Activated CD4-positive, alpha-beta T cell treated with anti-CD3 and anti-CD28 coated beads for 36 hours (primary cell): ENCODE measurements at regions not wholly inside any gene's neighbourhood (a gene's known extent, or its start where the extent isn't known, plus 50 kb on each side); places are given as distances from the start of the nearest gene placed in this dataset.

Experiments used
- ATAC-seq: fragments of 200-7000 bp; cut with Tn5 transposase; one replicate; pipeline ENCODE4 v1.10.0; 2021; ENCODE audit warnings: mild to moderate bottlenecking, moderate library complexity
- CTCF ChIA-PET: fragments of 350-600 bp; sonication (Branson Sonifier 250); formaldehyde crosslinking; loops from one replicate; lab custom pipeline; 2021; ENCODE audit warnings: antibody characterized with exemption; lab: Charles Lee
- POLR2A ChIA-PET: fragments of 350-600 bp; sonication (Branson Sonifier 250); formaldehyde crosslinking; loops from one replicate; lab custom pipeline; 2021; ENCODE audit warnings: antibody characterized with exemption, inconsistent platforms; lab: Charles Lee
- DNase-seq: peaks from one replicate; pipeline ENCODE4 v3.0.0-alpha.2; 2020
- H3K27ac Mint-ChIP-seq: one replicate; pipeline ENCODE4 v1.8.0; 2021; ENCODE audit warnings: mixed read lengths
- H3K27me3 Mint-ChIP-seq: one replicate; pipeline ENCODE4 v1.8.0; 2021; ENCODE audit warnings: mixed read lengths
- H3K36me3 Mint-ChIP-seq: one replicate; pipeline ENCODE4 v1.8.0; 2021; ENCODE audit warnings: low read depth, mixed read lengths
- H3K4me1 Mint-ChIP-seq: one replicate; pipeline ENCODE4 v1.8.0; 2021; ENCODE audit warnings: mixed read lengths
- H3K4me3 Mint-ChIP-seq: one replicate; pipeline ENCODE4 v1.8.0; 2021; ENCODE audit warnings: mild to moderate bottlenecking, moderate library complexity, mixed read lengths
- H3K9me3 Mint-ChIP-seq: one replicate; pipeline ENCODE4 v1.8.0; 2021; ENCODE audit warnings: low read depth, mixed read lengths
- intact Hi-C, 2 experiments: fragments of 100-400 bp; cut with DNase I in 1 of 2; cut with micrococcal nuclease in 1 of 2; formaldehyde crosslinking; loops; one replicate each; pipeline versions ENCODE4 v1.14.2 to v1.15.1; 2022 to 2024; cut with DNase I, micrococcal nuclease

DNA sequence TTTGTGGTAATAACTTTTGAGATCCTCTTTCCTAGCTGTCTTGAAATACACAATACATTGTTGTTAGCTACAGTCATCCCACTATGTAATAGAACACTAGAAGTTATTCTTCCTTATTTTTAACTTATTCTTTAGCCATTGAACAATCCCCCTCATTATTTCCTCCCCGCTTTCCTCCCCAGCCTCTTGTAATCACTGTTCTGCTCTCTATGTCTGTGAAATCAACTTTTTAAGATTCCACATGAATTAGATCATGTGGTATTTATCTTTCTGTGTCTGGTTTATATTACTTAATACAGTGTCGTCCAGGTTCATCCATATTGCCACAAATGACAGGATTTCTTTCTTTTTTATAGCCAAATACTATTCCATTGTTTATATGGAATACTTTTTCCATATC is 72.9 kb downstream of the SLC10A2 start:
- POLR2A ChIA-PET: no interaction called here
- CTCF ChIA-PET: no interaction called here
- Mint-ChIP-seq H3K27me3 (peaks cover 4% of the 10 kb centered on the region), H3K4me1 (no peaks in the 10 kb centered on the region), H3K27ac (no peak overlapping the region), H3K36me3 (no peaks in the 10 kb centered on the region), H3K4me3 (no peak overlapping the region), H3K9me3 (peaks cover 4% of the 10 kb centered on the region)
- DNase-seq: no peak
- intact Hi-C loops: no loop called here
- ATAC-seq: no peak

DNA sequence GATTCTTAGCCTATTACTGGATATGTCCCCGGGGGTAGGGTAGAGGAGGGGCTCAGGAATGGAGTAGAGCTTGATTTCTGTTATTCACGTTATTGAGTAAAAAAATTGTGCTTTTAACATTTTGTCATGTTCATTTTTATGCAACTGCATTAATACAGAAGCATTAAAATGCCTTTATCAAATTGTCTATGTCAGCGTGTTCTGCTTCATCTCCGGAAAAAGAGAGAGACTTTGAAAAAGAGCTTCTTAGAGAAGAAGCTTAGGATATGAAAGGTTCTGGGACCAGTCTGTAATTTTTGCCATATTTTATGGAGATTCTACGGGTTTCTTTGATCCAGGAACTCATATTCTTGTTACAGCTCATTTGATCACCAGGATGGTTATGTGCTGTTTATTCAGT is 82.0 kb downstream of the SLC10A2 start:
- Mint-ChIP-seq H3K9me3 (peaks cover 17% of the 10 kb centered on the region), H3K4me3 (no peak overlapping the region), H3K36me3 (no peaks in the 10 kb centered on the region), H3K27ac (no peak overlapping the region), H3K4me1 (no peaks in the 10 kb centered on the region), H3K27me3 (peaks cover 3% of the 10 kb centered on the region)
- intact Hi-C loops: no loop called here
- CTCF ChIA-PET: no interaction called here
- no peak for ATAC-seq
- DNase-seq: no peak
- POLR2A ChIA-PET: no interaction called here

GRCh38 chr13:102983496-102983895 is 82.7 kb downstream of the SLC10A2 start:
- peaks cover 14% of the 10 kb centered on the region for H3K9me3 Mint-ChIP-seq
- POLR2A ChIA-PET: no interaction called here
- no peaks in the 10 kb centered on the region for H3K36me3 Mint-ChIP-seq
- DNase-seq (no peak), ATAC-seq (no peak)
- no peaks in the 10 kb centered on the region for H3K4me1 Mint-ChIP-seq
- H3K27ac Mint-ChIP-seq: no peak overlapping the region
- intact Hi-C loops: no loop called here
- CTCF ChIA-PET: no interaction called here
- no peak overlapping the region for H3K4me3 Mint-ChIP-seq
- peaks cover 3% of the 10 kb centered on the region for H3K27me3 Mint-ChIP-seq

DNA sequence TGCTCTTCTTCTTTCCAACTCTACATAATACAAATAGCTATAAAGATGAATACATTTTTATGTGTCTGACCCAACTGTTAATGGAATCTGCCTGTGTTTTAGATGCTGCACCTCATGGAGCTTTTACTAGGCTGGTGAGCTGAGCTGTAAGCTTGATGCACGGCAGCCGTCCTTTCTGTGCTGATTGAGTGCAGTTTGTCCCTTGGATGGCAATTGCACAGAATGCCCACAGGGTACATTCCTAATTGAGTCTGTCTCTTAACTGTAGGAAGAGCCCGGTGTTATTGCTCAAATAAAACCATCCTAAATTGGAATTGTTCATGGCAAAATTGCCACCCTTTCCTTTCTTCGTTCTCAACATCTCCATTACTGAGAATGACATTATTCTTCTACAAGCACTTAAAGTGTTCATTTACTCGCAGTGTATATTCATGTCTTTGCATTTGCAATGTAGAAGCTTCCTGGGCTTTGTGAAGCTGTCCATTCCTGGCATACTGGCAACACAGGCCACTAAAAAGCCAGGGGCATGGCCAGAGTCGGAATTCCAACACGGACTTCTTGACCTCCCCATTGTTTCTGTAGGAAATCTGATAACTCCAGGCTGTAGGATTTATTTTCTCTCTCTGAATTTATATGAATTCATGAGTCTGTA is 85.8 kb downstream of the SLC10A2 start:
- intact Hi-C loops: no loop called here
- H3K4me1 Mint-ChIP-seq: no peaks in the 10 kb centered on the region
- no peaks in the 10 kb centered on the region for H3K36me3 Mint-ChIP-seq
- CTCF ChIA-PET: interaction anchor here (0.6 kb wide), 1 partner anchor 1955 kb away, joined by 4 read pairs; no protein-coding TSS in a partner anchor
- H3K4me3 Mint-ChIP-seq: no peak overlapping the region
- POLR2A ChIA-PET: interaction anchor here (0.6 kb wide), 1 partner anchor 10 kb away, joined by 3 read pairs; no protein-coding TSS in a partner anchor
- peaks cover 6% of the 10 kb centered on the region for H3K27me3 Mint-ChIP-seq
- no peak overlapping the region for H3K27ac Mint-ChIP-seq
- ATAC-seq: no peak
- no peak for DNase-seq
- no peaks in the 10 kb centered on the region for H3K9me3 Mint-ChIP-seq

DNA sequence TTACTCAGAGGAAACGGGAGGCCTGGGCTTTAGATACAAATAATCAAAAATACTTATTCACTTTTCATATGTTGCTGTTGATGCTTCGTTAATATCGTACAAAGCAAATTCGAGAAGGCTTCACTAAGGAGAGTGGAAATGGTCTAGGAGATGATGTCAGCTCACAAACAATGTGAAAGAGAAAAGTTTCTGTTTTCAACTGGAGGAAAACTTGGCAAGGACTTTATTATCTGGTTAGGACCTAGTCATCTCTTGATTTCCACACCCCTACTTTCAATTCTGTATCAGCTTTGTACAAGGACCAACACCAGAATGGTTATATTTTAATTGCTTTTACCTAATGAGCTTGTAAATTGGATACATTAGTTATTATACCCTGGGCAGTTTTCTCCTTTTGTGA is 88.0 kb downstream of the SLC10A2 start:
- POLR2A ChIA-PET: no interaction called here
- H3K27ac Mint-ChIP-seq: no peak overlapping the region

DNA sequence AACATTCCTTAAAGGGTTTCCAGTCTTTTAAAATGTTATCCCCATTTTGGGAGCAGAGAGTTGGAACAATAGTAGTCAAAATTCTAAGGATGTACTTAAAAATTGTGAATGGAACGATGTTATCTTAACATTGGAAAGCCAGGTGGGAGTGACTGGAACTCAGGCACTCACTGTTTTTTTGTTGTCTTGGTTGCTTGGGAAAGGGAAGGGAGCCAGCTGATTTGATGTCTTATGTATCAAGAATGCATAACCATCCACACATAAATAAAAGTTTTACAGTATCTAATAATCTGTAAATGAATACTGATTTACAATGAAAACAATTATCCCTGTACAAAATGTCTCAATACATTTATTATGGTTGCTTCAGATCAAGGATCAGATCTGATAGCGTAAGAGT is 88.7 kb downstream of the SLC10A2 start:
- Mint-ChIP-seq H3K36me3 (no peaks in the 10 kb centered on the region), H3K9me3 (no peaks in the 10 kb centered on the region), H3K4me3 (no peak overlapping the region), H3K27ac (no peak overlapping the region), H3K4me1 (no peaks in the 10 kb centered on the region), H3K27me3 (peaks cover 9% of the 10 kb centered on the region)
- ATAC-seq (no peak), DNase-seq (no peak)
- CTCF ChIA-PET: no interaction called here
- intact Hi-C loops: no loop called here
- POLR2A ChIA-PET: no interaction called here

More for the DNA sequence above, 88.0 kb downstream of the SLC10A2 start:
- no peaks in the 10 kb centered on the region for H3K9me3 Mint-ChIP-seq
- H3K27me3 Mint-ChIP-seq: peaks cover 9% of the 10 kb centered on the region
- intact Hi-C loops: no loop called here
- H3K4me3 Mint-ChIP-seq: no peak overlapping the region
- ATAC-seq (no peak), DNase-seq (no peak)
- H3K36me3 Mint-ChIP-seq: no peaks in the 10 kb centered on the region
- no peaks in the 10 kb centered on the region for H3K4me1 Mint-ChIP-seq
- CTCF ChIA-PET: no interaction called here

DNA sequence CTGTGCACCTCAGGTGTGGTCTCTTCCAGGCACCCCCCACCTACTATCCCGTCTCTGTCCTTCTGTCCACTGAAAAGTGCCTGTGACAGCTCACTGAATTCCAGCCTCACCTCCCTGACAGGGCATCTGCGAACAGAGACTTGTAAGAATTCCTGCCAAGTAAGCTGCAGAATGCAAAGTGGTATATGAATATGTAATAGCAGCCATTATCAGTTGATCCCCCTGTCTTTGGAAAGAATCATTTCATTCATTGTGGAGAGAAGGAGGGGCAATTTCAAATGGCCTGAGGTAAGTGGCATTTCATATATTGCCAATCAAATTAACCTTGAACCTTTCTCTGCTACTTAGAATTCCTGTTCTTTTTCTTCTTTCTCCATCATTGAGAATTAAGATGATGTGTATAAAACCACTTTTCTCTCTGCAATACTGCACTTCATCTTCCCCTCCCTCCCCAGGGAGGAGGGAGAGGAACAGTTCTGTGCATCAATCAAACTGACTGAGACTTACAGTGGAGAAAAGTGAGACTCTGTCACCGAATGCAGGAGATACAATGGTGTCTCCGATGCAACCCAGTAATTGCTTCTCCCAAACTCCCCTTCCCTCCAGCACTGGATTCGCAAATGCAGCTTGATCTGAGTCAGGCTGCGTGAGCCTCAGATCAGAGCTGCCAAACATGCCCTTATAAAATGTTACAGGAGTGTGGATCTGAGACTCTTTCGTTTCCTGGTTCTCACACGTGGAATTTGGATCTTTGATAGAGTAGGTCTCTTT is 91.7 kb downstream of the SLC10A2 start:
- POLR2A ChIA-PET: no interaction called here

DNA sequence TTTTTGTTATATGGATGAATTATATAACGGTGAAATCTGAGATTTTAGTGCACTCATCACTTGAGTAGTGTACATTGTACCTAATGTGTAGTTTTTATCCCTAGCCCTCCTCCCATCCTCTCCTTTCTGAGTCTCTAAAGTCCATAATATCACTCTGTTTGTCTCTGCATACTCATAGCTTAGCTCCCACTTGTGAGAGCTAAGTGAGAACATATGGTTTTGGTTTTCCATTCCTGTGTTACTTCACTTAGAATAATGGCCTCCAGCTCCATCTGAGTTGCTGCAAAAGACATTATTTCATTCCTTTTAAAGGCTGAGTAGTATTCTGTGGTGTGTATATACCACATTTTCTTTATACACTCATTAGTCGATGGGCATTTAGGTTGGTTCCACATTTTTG is 94.0 kb downstream of the SLC10A2 start:
- no peaks in the 10 kb centered on the region for H3K9me3 Mint-ChIP-seq
- intact Hi-C loops: no loop called here
- ChIA-PET CTCF (no interaction called here), POLR2A (no interaction called here)
- peaks cover 10% of the 10 kb centered on the region for H3K27me3 Mint-ChIP-seq
- H3K36me3 Mint-ChIP-seq: no peaks in the 10 kb centered on the region
- ATAC-seq (no peak), DNase-seq (no peak)
- H3K4me1 Mint-ChIP-seq: no peaks in the 10 kb centered on the region
- no peak overlapping the region for H3K27ac Mint-ChIP-seq
- H3K4me3 Mint-ChIP-seq: no peak overlapping the region

More for the DNA sequence above, 91.7 kb downstream of the SLC10A2 start:
- H3K9me3 Mint-ChIP-seq: no peaks in the 10 kb centered on the region
- H3K27ac Mint-ChIP-seq: no peak overlapping the region
- ATAC-seq: no peak
- CTCF ChIA-PET: interaction anchor here (0.6 kb wide), 1 partner anchor 758 kb away, joined by 3 read pairs; no protein-coding TSS in a partner anchor
- intact Hi-C loops: no loop called here
- H3K4me3 Mint-ChIP-seq: no peak overlapping the region
- DNase-seq: no peak
- no peaks in the 10 kb centered on the region for H3K4me1 Mint-ChIP-seq
- H3K27me3 Mint-ChIP-seq: peaks cover 10% of the 10 kb centered on the region
- no peaks in the 10 kb centered on the region for H3K36me3 Mint-ChIP-seq

DNA sequence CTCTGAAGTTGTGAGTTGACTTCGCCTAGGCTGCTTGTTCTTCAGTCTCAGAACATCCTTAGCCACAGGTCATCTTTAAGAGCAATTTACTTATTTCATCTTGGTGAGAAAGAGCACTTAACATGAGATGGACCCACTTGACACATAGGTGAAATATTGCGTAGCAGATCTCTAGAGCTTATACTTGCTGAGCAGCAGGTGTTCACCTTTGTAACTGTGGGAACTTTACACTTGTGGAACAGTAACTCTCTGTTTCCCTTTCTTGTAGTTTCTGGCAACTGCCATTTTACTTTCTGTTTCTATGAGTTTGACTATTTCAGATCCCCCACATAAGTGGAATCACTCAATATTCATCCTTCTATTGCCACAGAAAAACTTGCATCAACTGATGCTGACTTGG is 95.7 kb downstream of the SLC10A2 start:
- Mint-ChIP-seq H3K27ac (no peak overlapping the region), H3K9me3 (no peaks in the 10 kb centered on the region), H3K4me1 (no peaks in the 10 kb centered on the region), H3K27me3 (peaks cover 7% of the 10 kb centered on the region), H3K36me3 (no peaks in the 10 kb centered on the region), H3K4me3 (no peak overlapping the region)
- ChIA-PET CTCF (no interaction called here), POLR2A (no interaction called here)
- intact Hi-C loops: no loop called here
- no peak for ATAC-seq
- DNase-seq: no peak

DNA sequence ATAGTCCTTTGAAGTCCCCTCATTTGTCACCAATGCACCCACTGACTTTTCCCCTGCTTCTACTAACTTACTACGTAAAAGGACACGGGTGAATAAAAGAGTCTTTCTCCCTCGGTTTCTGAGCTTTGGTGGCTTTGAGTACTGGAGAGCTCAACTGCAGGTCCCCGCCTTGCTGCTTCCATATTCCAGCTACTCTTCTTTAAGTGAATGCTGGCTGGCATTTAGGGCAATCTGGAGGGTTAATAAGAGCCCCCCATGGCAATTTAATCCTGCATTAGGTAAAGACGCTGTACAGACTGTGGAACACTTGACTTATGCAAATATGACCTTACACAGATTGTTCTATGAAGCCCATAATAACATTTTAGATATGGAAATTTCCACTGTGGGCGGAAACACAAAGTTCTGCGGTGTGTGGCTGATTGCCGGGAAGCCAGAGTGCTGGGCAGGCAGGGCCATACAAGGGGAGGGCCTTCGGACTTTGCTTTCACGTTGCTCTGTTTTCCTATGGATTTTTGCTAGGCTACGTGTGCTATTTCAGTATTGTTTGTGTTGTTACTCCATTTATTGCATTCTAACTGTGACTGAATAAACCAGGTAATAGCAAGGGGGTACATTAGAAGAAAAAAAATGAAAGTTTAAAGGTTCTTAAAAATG is 97.5 kb downstream of the SLC10A2 start:
- Mint-ChIP-seq H3K4me3 (no peak overlapping the region), H3K9me3 (no peaks in the 10 kb centered on the region), H3K27me3 (peaks cover 7% of the 10 kb centered on the region), H3K4me1 (no peaks in the 10 kb centered on the region), H3K27ac (no peak overlapping the region), H3K36me3 (no peaks in the 10 kb centered on the region)
- intact Hi-C loops: no loop called here
- POLR2A ChIA-PET: no interaction called here
- DNase-seq: no peak
- CTCF ChIA-PET: interaction anchor here (0.6 kb wide), 1 partner anchor 567 kb away, joined by 3 read pairs; no protein-coding TSS in a partner anchor
- no peak for ATAC-seq

- H3K27ac Mint-ChIP-seq: no peak overlapping the region
- no peaks in the 10 kb centered on the region for H3K36me3 Mint-ChIP-seq
- ChIA-PET CTCF (no interaction called here), POLR2A (no interaction called here)
- DNase-seq: no peak
- no peak for ATAC-seq
- H3K27me3 Mint-ChIP-seq: peaks cover 5% of the 10 kb centered on the region
- H3K4me1 Mint-ChIP-seq: no peaks in the 10 kb centered on the region
- intact Hi-C loops: no loop called here
- no peak overlapping the region for H3K4me3 Mint-ChIP-seq
- no peaks in the 10 kb centered on the region for H3K9me3 Mint-ChIP-seq
Measured at GRCh38 chr13:102965802-102966201, 100.4 kb downstream of the SLC10A2 start.
